PFSK-1 (cell line): ENCODE measurements at regions not wholly inside any gene's neighbourhood (a gene's known extent, or its start where the extent isn't known, plus 50 kb on each side); places are given as distances from the start of the nearest gene placed in this dataset.

ENCODE experiments used
- FOXP2 ChIP-seq: optimal IDR thresholded peaks from 2 replicates; pipeline ENCODE3; 2011; ENCODE audit warnings: borderline replicate concordance, control low read depth, inconsistent platforms; ENCODE audit not compliant: insufficient read depth; ENCODE audit errors: extremely low read length, extremely low read depth
- POLR2AphosphoS5 ChIP-seq: IDR thresholded peaks from 2 replicates; pipeline ENCODE4 v1.6.1; 2012; ENCODE audit warnings: low read depth, mild to moderate bottlenecking, control low read depth, low read length, moderate library complexity
- SIN3A ChIP-seq: IDR thresholded peaks from 2 replicates; pipeline ENCODE4 v1.6.1; 2012; ENCODE audit warnings: mild to moderate bottlenecking, low read length, moderate library complexity, borderline replicate concordance; ENCODE audit not compliant: insufficient read depth
- TAF1 ChIP-seq: IDR thresholded peaks from 2 replicates; pipeline ENCODE4 v1.6.1; 2012; ENCODE audit warnings: low read length, control low read depth, borderline replicate concordance; ENCODE audit not compliant: insufficient read depth
- TF ChIP-seq, protein P1 (sequence below), 2 experiments: IDR thresholded peaks; 2 replicates each; pipeline versions ENCODE4 v1.6.1 to v1.8.0; 2011 to 2012; ENCODE audit warnings: low read depth in 2 of 2, low read length in 2 of 2, control low read depth in 1 of 2, inconsistent platforms in 1 of 2, mild to moderate bottlenecking in 1 of 2, moderate library complexity in 1 of 2; ENCODE audit not compliant: insufficient read depth in 1 of 2

GRCh38 chr7:136266457-136266856 is 289.3 kb upstream of the MTPN start:
- TF ChIP-seq POLR2AphosphoS5 (no peak), SIN3A (no peak), FOXP2 (no peak), TAF1 (no peak)
- TF ChIP-seq, protein P1, sequence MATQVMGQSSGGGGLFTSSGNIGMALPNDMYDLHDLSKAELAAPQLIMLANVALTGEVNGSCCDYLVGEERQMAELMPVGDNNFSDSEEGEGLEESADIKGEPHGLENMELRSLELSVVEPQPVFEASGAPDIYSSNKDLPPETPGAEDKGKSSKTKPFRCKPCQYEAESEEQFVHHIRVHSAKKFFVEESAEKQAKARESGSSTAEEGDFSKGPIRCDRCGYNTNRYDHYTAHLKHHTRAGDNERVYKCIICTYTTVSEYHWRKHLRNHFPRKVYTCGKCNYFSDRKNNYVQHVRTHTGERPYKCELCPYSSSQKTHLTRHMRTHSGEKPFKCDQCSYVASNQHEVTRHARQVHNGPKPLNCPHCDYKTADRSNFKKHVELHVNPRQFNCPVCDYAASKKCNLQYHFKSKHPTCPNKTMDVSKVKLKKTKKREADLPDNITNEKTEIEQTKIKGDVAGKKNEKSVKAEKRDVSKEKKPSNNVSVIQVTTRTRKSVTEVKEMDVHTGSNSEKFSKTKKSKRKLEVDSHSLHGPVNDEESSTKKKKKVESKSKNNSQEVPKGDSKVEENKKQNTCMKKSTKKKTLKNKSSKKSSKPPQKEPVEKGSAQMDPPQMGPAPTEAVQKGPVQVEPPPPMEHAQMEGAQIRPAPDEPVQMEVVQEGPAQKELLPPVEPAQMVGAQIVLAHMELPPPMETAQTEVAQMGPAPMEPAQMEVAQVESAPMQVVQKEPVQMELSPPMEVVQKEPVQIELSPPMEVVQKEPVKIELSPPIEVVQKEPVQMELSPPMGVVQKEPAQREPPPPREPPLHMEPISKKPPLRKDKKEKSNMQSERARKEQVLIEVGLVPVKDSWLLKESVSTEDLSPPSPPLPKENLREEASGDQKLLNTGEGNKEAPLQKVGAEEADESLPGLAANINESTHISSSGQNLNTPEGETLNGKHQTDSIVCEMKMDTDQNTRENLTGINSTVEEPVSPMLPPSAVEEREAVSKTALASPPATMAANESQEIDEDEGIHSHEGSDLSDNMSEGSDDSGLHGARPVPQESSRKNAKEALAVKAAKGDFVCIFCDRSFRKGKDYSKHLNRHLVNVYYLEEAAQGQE (IDR thresholded peaks at IDR 0.05; ENCODE audit: insufficient read depth in 1 of 2, low read depth in 2 of 2, low read length in 2 of 2), result no peak
